HG02885 (cell line): ENCODE measurements at regions not wholly inside any gene's neighbourhood (a gene's known extent, or its start where the extent isn't known, plus 50 kb on each side); places are given as distances from the start of the nearest gene placed in this dataset.

Experiments
- ATAC-seq: cut with Tn5 transposase; IDR thresholded peaks from one replicate; pipeline ENCODE4 v1.9.1; 2021; ENCODE audit warnings: mild to moderate bottlenecking; ENCODE audit not compliant: unreplicated experiment, poor library complexity

DNA sequence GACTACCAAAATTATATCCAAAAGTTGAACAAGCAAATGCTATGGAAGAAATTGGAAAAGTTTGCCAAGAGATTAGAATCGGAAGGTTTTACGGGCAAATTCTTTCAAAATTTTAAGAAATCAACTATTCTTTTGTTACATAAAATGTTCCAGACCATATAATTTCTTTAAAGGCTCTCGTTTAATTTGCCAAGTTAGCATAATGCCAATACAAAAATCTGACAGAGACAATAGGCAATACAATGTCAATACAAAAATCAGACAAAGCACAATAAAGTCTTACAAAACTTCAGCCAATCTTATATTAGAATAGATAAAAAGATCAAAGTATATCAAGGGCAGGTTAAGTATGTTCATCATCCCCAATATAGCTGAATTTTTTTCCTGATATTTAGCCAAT is 224.2 kb downstream of the BCL11A start:
- no peak for ATAC-seq

DNA sequence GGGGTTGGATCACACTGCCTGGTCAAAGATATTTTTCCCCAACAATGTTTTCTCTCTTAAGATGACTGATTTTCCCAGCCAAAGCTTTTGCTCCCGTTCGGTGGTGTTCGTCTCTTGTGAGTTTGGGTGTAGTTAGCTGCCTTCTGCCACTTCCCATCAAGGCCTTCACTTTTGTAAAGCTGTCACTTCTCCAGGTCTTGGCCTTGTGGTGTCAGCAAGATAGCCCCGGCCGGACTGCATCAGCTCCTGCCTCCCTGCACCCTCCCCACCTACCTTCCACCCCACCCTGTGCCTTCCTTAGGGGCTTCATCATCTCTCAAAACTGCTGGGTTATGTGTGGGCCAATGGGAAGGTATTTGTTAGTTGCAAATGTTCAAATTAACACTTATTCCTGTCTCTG is 228.9 kb downstream of the BCL11A start:
- ATAC-seq = no peak

- no peak for ATAC-seq
Observed at GRCh38 chr2:60321816-60322215, 231.6 kb downstream of the BCL11A start.

GRCh38 chr2:60320724-60321123 is 232.7 kb downstream of the BCL11A start:
- ATAC-seq = no peak

- no peak for ATAC-seq
Observed at GRCh38 chr2:60319031-60319547, 234.4 kb downstream of the BCL11A start.

GRCh38 chr2:60318544-60318943 is 234.9 kb downstream of the BCL11A start:
- ATAC-seq = no peak

DNA sequence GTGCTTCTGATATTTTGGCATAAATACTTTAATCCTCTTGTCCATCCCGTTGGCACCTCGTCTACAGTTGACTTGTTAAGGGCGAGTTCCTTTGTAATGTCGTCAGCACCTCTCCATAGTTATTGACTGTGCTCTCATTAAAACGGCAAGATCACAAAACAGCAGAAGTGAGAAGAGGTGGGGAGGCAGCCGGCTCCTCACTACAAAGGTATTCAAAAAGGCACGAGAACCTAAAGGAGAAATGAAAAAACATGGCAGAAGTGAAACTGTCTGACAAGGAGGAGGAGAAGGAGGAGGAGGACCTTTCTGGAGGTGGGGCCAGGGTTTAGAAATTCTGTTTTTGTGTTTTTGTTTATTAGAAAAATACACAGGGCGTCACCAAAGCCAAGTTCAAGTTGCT is 235.6 kb downstream of the BCL11A start:
- ATAC-seq = peak; percentile 85

DNA sequence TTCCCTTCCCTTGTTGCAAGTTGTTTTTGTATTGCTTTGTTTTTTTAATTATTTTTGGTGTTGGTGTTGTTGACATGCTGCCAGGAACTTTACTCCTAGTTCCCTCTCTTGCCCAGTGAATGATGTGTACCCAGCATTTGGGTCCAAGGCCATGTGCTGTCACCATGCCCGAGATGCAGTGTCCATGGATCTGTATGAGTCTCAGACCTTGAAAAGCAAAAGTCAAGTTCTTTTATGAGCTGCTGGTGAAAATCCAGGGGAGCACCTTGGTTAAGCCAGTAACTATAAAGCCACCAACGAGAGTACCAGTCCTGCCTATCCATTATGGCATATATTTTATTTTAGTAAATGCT is 236.4 kb downstream of the BCL11A start:
- ATAC-seq = no peak

DNA sequence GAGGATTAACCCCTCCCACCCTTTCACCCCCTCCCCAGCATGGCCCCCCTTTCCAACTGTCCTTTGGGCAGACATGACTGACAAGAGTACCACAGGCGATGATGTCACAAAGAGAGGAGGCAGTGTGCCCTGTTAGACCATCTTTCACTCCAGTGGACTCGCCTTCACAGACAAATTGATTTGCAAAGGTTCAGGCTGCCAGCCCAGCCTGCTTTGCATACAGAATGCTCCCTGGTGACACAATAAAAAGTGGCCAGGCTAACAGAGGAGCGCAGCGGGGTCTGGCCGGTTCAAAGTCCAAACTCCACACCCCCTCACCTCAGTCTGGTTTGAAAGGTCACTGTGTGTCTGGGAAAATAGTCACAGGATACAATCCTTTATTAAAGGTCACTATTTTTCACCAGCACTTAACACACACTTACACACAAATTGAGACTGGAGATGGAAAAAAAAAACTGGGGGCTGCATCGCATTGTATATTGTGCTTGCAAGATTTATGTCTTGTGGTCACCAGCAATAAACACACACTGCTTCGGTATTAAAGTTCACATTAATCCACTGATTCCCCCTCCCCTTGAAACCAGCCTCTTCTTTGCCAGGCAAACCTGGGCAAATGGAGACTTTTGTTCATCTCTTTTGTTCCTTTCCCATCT is 236.9 kb downstream of the BCL11A start:
- no peak for ATAC-seq

DNA sequence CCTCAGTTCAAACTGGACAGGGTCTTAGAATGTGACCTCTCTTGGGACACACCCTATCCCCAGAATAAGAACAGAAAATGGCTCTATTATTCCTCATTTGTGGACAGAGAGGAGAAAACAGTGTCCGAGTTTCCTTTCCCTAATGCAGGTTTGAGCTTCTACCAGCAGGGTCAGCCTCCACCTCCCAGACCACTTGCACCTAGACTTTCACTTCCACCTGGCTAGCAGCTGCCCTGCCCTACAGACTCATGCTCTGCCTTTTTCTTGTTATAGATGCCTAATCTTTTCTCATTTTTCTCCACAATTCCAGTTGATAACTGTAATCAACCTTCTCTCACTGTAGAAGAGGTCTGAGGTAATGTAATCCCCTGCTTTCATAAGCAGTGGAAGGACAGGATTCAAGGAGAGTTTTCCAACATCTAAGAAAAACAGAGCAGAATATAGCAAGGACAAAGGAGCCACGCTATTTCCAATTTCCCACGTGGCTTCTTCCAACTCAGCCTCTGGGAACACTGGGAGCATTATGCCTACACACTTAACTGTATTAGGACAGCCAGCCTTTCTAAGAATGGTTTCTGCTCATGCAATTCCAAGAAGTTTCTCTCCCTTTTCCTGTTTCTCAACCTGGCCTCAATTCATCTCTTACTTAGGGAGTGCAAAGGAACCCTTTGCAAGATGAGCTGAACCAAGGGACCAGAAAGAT is 239.8 kb downstream of the BCL11A start:
- peak; percentile 26 for ATAC-seq

GRCh38 chr2:60312618-60313017 is 240.8 kb downstream of the BCL11A start:
- ATAC-seq = peak; percentile 74

DNA sequence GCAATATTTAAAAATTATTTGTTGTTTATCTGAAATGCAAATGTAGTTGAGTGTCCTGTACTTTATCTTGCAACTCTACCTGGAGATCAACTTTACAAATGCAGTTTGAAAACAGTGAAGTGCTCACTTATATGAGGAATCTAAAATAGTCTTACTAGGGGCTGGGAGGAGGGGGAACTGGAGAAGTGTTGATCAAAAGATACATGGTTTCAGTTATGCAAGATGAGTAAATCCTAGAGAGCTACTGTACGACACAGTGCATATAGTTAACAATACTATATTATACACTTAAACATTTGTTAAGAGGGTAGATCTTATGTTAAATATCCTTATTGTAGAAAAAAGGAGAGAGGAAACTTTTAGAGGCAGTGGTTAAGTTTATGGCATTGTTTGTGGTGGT is 241.9 kb downstream of the BCL11A start:
- ATAC-seq = peak; percentile 67

DNA sequence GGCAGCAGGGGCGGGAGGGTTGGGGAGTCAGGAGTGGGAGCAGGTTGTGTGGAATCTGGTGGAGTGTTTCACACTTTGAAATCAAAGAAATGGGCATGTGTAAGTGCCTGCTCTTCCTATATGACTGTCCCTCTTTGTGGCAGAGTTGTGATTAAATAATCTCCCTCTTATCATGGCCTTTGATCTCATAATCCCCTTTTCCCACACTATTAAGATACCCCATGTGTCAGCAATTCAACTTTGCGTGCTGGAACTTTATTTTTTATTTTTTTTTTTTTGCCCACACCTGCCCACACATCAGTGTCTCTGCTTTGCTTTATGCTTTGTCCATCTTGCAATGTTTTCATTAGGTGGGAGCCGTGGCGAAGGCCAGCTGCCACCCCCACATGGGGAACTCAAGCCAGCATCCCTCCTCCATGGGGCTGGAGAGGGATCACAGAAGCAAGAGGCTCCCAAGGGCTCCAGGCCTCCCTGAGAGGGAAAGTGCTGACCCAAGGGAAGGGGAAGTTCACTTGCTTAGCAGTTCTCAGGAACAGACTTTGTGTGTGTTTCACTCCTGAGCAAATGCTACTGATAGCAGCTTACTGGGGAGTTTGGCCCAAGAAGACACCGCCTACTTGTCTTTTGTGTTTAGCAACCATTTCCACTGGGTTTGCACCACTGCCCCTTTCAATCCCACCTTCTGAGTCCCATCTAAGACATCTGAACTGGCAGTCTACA is 243.4 kb downstream of the BCL11A start:
- no peak for ATAC-seq

GRCh38 chr2:60309336-60309735 is 244.1 kb downstream of the BCL11A start:
- no peak for ATAC-seq

DNA sequence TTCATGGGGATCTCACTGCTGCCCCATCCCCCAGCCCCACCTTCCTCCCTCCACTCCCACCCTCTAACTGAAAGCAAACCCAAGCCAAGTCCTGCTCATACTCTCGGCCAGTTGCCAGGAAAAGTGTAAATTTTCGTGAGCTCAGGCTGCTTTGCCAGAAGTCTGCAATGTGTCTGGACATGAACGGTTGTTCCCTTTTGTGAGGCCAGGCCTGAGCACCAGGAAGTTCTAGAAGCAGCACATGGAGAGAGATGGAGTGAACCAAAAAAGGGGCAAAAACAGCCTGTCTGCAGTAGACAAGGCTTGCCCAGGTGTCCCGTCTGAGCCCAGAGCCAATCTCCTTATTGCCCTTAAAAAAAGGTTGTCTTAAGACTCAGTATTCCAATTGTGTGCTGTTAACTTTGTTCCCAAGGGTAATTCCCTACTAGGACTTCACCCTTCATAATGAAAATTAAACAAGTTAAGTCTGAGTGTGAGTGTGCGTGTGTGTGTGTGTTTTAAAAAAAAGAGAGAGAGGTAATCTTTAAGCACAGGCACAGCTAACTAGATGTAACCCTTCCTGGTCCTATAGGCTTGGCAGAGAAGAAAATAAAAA is 247.1 kb downstream of the BCL11A start:
- ATAC-seq = no peak

- ATAC-seq = no peak
Observed at GRCh38 chr2:60303680-60304079, 249.8 kb downstream of the BCL11A start.

DNA sequence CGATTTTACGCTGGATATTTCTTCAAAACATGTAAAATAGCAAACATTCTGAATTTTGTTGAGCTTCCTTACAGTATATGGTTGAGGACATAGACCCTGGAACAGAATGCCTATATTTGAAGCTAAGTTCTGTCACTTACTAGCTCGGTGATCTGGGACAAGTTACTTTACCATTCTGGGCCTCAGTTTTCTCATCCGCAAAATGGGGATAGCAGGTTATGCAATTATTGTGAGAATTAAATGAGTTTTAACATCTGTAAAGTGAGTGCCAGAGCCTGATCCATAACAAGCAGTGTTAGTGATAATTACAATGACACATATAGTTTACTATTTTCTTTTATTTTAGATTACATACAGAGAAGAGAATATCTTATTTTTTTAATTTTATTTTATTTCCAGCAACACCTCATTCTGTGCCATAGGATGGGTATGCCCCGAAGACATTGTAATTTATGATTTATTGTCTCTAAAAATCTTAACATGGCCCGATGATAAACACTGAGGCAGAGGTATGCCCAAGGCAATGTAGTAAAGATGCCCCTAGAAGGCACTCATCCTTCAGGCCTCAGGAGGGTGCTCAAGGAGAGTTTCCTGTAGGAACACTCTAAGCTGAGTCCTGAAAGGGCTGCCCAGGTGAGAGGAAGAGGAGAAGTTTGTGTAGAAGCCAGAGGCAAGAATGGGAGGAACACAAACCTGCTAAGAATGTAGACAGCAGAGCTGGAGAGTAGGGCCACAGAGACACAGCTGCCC is 250.9 kb downstream of the BCL11A start:
- ATAC-seq = no peak

- no peak for ATAC-seq
Observed at GRCh38 chr2:60301726-60302125, 251.7 kb downstream of the BCL11A start.

DNA sequence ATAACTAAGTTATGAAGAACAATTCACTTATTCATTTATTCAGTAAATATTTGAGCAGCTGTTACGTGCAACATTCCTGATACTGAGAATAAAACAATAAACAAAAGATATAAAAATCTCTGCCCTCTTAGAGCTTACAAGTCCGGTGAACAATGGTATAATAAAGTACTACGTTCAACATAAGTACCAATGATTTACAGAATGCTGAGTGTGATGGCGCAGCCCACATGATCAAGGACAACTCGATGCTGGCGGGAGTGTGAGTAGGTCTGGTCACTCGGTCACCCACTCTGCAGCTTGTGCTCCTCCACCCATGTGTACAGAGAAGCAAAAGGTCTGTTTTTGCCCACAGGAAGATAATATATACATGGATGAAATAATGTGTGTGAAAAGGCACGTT is 254.3 kb downstream of the BCL11A start:
- no peak for ATAC-seq

- ATAC-seq = no peak
Observed at GRCh38 chr2:60298006-60298696, 255.3 kb downstream of the BCL11A start.
